ENCODE measurements at regions not wholly inside any gene's neighbourhood (a gene's known extent, or its start where the extent isn't known, plus 50 kb on each side); places are given as distances from the start of the nearest gene placed in this dataset.

DNA sequence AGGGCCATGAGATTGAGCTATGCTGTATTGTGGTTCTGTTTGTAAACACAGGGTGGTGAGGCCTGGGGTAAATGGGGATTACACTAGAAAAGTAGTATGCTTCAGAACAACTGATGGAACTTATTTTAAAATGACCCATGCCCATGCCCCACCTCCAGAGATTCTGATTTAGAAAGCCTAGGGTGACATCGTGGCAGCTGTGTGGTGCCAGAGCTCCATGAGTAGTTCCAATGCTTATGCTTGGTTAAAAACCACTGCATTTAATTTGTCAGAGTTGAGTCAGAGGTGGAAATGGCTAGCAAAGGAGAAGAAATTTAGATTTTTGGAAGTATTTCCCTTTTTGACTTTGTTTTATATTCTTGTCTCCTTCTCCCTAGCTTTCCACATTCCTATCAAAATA is 63.4 kb upstream of the PDE5A start:
- no peaks in the 10 kb centered on the region for H3K36me3 ChIP-seq
- 83 to 88% methylated on average over 1 of the region's 1 CpG for WGBS, 2 donors
- DNase-seq (no peak), ATAC-seq (no peak), FAIRE-seq (no peak)
- no peak overlapping the region for H3K4me3 ChIP-seq
- H3K27me3 ChIP-seq: peaks cover 0 to 3% (median 0%) of the 10 kb centered on the region in 4 donors
- intact Hi-C loops (cut with DNase I): no loop called here
- TF ChIP-seq, protein P1, sequence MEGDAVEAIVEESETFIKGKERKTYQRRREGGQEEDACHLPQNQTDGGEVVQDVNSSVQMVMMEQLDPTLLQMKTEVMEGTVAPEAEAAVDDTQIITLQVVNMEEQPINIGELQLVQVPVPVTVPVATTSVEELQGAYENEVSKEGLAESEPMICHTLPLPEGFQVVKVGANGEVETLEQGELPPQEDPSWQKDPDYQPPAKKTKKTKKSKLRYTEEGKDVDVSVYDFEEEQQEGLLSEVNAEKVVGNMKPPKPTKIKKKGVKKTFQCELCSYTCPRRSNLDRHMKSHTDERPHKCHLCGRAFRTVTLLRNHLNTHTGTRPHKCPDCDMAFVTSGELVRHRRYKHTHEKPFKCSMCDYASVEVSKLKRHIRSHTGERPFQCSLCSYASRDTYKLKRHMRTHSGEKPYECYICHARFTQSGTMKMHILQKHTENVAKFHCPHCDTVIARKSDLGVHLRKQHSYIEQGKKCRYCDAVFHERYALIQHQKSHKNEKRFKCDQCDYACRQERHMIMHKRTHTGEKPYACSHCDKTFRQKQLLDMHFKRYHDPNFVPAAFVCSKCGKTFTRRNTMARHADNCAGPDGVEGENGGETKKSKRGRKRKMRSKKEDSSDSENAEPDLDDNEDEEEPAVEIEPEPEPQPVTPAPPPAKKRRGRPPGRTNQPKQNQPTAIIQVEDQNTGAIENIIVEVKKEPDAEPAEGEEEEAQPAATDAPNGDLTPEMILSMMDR (IDR thresholded peaks at IDR 0.05): no peak
- H3K4me1 ChIP-seq: no peaks in the 10 kb centered on the region
- no peak overlapping the region for H3K27ac ChIP-seq
- no peaks in the 10 kb centered on the region for H3K9me3 ChIP-seq

DNA sequence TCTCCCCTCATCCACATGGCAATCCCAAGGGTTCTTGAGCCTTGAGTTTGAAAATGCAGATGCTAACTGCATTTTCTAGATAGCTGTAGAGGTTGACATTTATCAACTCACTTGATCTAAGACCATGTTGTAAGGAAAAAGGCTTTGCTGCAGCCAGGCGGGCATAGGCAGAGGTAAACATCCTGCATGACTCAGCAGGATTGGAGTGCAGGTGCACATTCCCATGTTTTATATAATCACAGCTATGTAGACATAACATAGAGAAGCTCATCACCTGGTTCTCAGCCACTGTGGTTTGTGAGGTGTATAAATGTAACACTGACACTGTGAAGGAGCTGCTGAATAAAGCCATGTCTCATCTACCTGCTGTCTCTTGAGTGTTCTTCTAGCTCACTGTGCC is 62.3 kb upstream of the PDE5A start:
- 82 to 84% methylated on average over 1 of the region's 1 CpG for WGBS, 2 donors
- no peak for FAIRE-seq
- TF ChIP-seq, protein P1 (IDR thresholded peaks at IDR 0.05): no peak
- intact Hi-C loops (cut with DNase I): no loop called here
- DNase-seq: no peak
- no peak overlapping the region for H3K4me3 ChIP-seq
- H3K4me1 ChIP-seq: no peaks in the 10 kb centered on the region
- peaks cover 0 to 3% (median 0%) of the 10 kb centered on the region in 4 donors for H3K27me3 ChIP-seq
- ATAC-seq: no peak
- H3K9me3 ChIP-seq: no peaks in the 10 kb centered on the region
- no peak overlapping the region for H3K27ac ChIP-seq
- no peaks in the 10 kb centered on the region for H3K36me3 ChIP-seq

- ATAC-seq (no peak), FAIRE-seq (peak; percentile 65), DNase-seq (no peak)
- Histone ChIP-seq H3K36me3 (no peaks in the 10 kb centered on the region), H3K27me3 (peaks cover 0 to 3% (median 0%) of the 10 kb centered on the region in 4 donors), H3K9me3 (no peaks in the 10 kb centered on the region), H3K27ac (no peak overlapping the region), H3K4me1 (peaks cover under 1 to 6% (median 1%) of the 10 kb centered on the region in 3 donors), H3K4me3 (no peak overlapping the region)
- intact Hi-C loops (cut with DNase I): no loop called here
- TF ChIP-seq, protein P1 (IDR thresholded peaks at IDR 0.05): no peak
- whole genome bisulfite sequencing, 2 donors: 68 to 87% methylated on average over 1 of the region's 1 CpG
Measured at GRCh38 chr4:119688446-119688845, 59.8 kb upstream of the PDE5A start.

GRCh38 chr4:119684463-119684862 is 55.9 kb upstream of the PDE5A start:
- no peaks in the 10 kb centered on the region for H3K9me3 ChIP-seq
- TF ChIP-seq, protein P1 (IDR thresholded peaks at IDR 0.05): no peak
- H3K4me3 ChIP-seq: no peak overlapping the region
- H3K27ac ChIP-seq: no peak overlapping the region
- H3K4me1 ChIP-seq: peaks cover 5 to 7% (median 6%) of the 10 kb centered on the region in 3 donors
- H3K36me3 ChIP-seq: no peaks in the 10 kb centered on the region
- H3K27me3 ChIP-seq: no peaks in the 10 kb centered on the region
- intact Hi-C loops (cut with DNase I): no loop called here
- FAIRE-seq: no peak
- 77 to 88% methylated on average over 4 of the region's 4 CpGs for WGBS, 2 donors
- DNase-seq: no peak
- no peak for ATAC-seq

GRCh38 chr4:119683518-119683917 is 54.9 kb upstream of the PDE5A start:
- FAIRE-seq (peak; percentile 89), ATAC-seq (peak; percentile 88 to 98 (median 92)), DNase-seq (no peak)
- 3 to 6% methylated on average over 1 of the region's 1 CpG for WGBS, 2 donors
- TF ChIP-seq, protein P1 (IDR thresholded peaks at IDR 0.05): no peak
- Histone ChIP-seq H3K36me3 (no peaks in the 10 kb centered on the region), H3K9me3 (no peaks in the 10 kb centered on the region), H3K4me1 (peaks cover 5 to 7% (median 6%) of the 10 kb centered on the region in 3 donors), H3K27me3 (no peaks in the 10 kb centered on the region), H3K4me3 (no peak overlapping the region), H3K27ac (peak overlapping the region in 2 of 4 donors; percentile 5 to 36)
- intact Hi-C loops (cut with DNase I): no loop called here
